Caco-2 (cell line): ENCODE measurements at regions not wholly inside any gene's neighbourhood (a gene's known extent, or its start where the extent isn't known, plus 50 kb on each side); places are given as distances from the start of the nearest gene placed in this dataset.

Experiments
- BruUV-seq: library from RNA; stranded (reverse); fragments of 400-500 nt; replicated peaks from 2 replicates; lab custom pipeline; 2021; lab: Mats Ljungman, UMichigan
- CTCF ChIA-PET: fragments of 300-600 bp; sonication (Branson Sonifier 250); formaldehyde crosslinking; loops from one replicate; lab custom pipeline; 2022; ENCODE audit warnings: antibody characterized with exemption; lab: Charles Lee
- POLR2A ChIA-PET: fragments of 300-600 bp; sonication (Branson Sonifier 250); formaldehyde crosslinking; loops from one replicate; lab custom pipeline; 2022; ENCODE audit warnings: antibody characterized with exemption; lab: Charles Lee
- DNase-seq, 2 experiments: peaks; one replicate each; pipeline versions ENCODE4 v3.0.0 to v3.0.0-alpha.2; 2020 to 2022
- H3K27me3 ChIP-seq: replicated peaks from 2 replicates; pipeline ENCODE4 v1.6.0; 2011; ENCODE audit warnings: low read length; ENCODE audit not compliant: control insufficient read depth, insufficient read depth
- H3K36me3 ChIP-seq: 2 replicates; pipeline ENCODE4 v1.5.1; 2011; ENCODE audit warnings: low read length; ENCODE audit not compliant: control insufficient read depth, insufficient read depth
- H3K4me1 ChIP-seq: fragments of 250-450 bp; sonication (Bioruptor Pico); 2 replicates; pipeline ENCODE4 v1.5.1; 2020; ENCODE audit warnings: mild to moderate bottlenecking
- H3K4me3 ChIP-seq: 2 replicates; pipeline ENCODE4 v1.5.1; 2011; ENCODE audit warnings: low read depth, mild to moderate bottlenecking, control low read depth, low read length
- H3K9me3 ChIP-seq: fragments of 250-450 bp; sonication (Bioruptor Pico); 2 replicates; pipeline ENCODE4 v1.5.1; 2020; ENCODE audit warnings: mild to moderate bottlenecking, moderate library complexity
- H3K27ac Mint-ChIP-seq: one replicate; pipeline ENCODE4 v1.8.0; 2022; ENCODE audit warnings: mixed read lengths; ENCODE audit not compliant: unreplicated experiment
- H3K27me3 Mint-ChIP-seq: one replicate; pipeline ENCODE4 v1.8.0; 2022; ENCODE audit warnings: mixed read lengths; ENCODE audit not compliant: insufficient read depth, unreplicated experiment
- H3K36me3 Mint-ChIP-seq: one replicate; pipeline ENCODE4 v1.8.0; 2022; ENCODE audit warnings: mild to moderate bottlenecking, mixed read lengths; ENCODE audit not compliant: insufficient read depth, unreplicated experiment
- H3K4me1 Mint-ChIP-seq: one replicate; pipeline ENCODE4 v1.8.0; 2022; ENCODE audit warnings: low read depth, mixed read lengths; ENCODE audit not compliant: unreplicated experiment
- H3K4me3 Mint-ChIP-seq: one replicate; pipeline ENCODE4 v1.8.0; 2022; ENCODE audit warnings: mild to moderate bottlenecking, moderate library complexity, mixed read lengths; ENCODE audit not compliant: unreplicated experiment
- H3K9me3 Mint-ChIP-seq: one replicate; pipeline ENCODE4 v1.8.0; 2022; ENCODE audit warnings: mixed read lengths; ENCODE audit not compliant: unreplicated experiment
- CTCF ChIP-seq, 2 experiments: fragments of 200-600 bp in 1 of 2; IDR thresholded peaks; 1 replicate in 1 of 2; 2 replicates in 1 of 2; pipeline versions ENCODE4 v1.5.1 to v1.8.0; 2011 to 2022; ENCODE audit warnings: antibody characterized with exemption in 1 of 2, control low read depth in 1 of 2, inconsistent platforms in 1 of 2, low read depth in 1 of 2, low read length in 1 of 2, mild to moderate bottlenecking in 1 of 2, moderate library complexity in 1 of 2; ENCODE audit not compliant: insufficient read depth in 1 of 2, severe bottlenecking in 1 of 2, unreplicated experiment in 1 of 2
- intact Hi-C: fragments of 100-400 bp; cut with micrococcal nuclease; formaldehyde crosslinking; loops from one replicate; pipeline ENCODE4 v1.10.0; 2022; ENCODE audit not compliant: unreplicated experiment

DNA sequence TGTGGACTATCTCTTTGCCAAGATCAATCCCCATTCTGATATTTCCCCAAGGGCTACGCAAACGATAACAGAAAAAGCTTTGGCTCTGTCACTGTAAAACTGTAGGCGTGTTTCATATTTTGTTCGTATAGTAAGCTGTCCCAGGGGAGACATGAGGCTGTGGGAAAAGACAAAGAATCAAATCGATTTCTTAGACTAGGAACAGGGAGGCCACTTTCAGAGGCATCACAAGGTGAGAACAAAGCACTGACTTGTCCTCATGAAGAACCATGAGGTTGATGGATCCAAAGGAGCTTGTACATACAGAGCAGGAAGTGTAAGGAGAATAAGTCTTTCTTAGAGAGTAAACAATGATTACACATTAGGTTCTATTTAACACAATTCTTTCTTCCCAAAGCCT lies 255.7 kb downstream of the HNMT start:
- peaks cover 8% of the 10 kb centered on the region for H3K4me1 Mint-ChIP-seq
- H3K27ac Mint-ChIP-seq: no peak overlapping the region
- no peaks in the 10 kb centered on the region for H3K27me3 ChIP-seq
- no peaks in the 10 kb centered on the region for H3K36me3 ChIP-seq
- intact Hi-C loops: no loop called here
- no peak for DNase-seq
- H3K27me3 Mint-ChIP-seq: no peaks in the 10 kb centered on the region
- no TSS peak for BruUV-seq
- ChIA-PET CTCF (no interaction called here), POLR2A (no interaction called here)
- H3K4me3 ChIP-seq: no peak overlapping the region
- H3K4me1 ChIP-seq: no peaks in the 10 kb centered on the region
- no peak for TF ChIP-seq CTCF (IDR thresholded peaks at IDR 0.05; ENCODE audit: insufficient read depth in 1 of 2, low read depth in 1 of 2, low read length in 1 of 2, severe bottlenecking in 1 of 2, unreplicated experiment in 1 of 2)
- H3K9me3 ChIP-seq: no peaks in the 10 kb centered on the region
- H3K9me3 Mint-ChIP-seq: no peaks in the 10 kb centered on the region
- no peak overlapping the region for H3K4me3 Mint-ChIP-seq
- no peaks in the 10 kb centered on the region for H3K36me3 Mint-ChIP-seq

- Histone ChIP-seq H3K9me3 (no peaks in the 10 kb centered on the region), H3K36me3 (no peaks in the 10 kb centered on the region), H3K4me1 (no peaks in the 10 kb centered on the region), H3K4me3 (no peak overlapping the region), H3K27me3 (no peaks in the 10 kb centered on the region)
- TF ChIP-seq CTCF (IDR thresholded peaks at IDR 0.05; ENCODE audit: insufficient read depth in 1 of 2, low read depth in 1 of 2, low read length in 1 of 2, severe bottlenecking in 1 of 2, unreplicated experiment in 1 of 2): no peak
- H3K9me3 Mint-ChIP-seq: no peaks in the 10 kb centered on the region
- H3K36me3 Mint-ChIP-seq: no peaks in the 10 kb centered on the region
- peaks cover 8% of the 10 kb centered on the region for H3K4me1 Mint-ChIP-seq
- DNase-seq: no peak
- H3K27me3 Mint-ChIP-seq: no peaks in the 10 kb centered on the region
- H3K4me3 Mint-ChIP-seq: no peak overlapping the region
- ChIA-PET POLR2A (no interaction called here), CTCF (no interaction called here)
- intact Hi-C loops: no loop called here
- BruUV-seq: no TSS peak
- H3K27ac Mint-ChIP-seq: no peak overlapping the region
Measured at GRCh38 chr2:138221358-138221757, 257.1 kb downstream of the HNMT start.

- ChIA-PET POLR2A (no interaction called here), CTCF (no interaction called here)
- intact Hi-C loops: no loop called here
- Mint-ChIP-seq H3K27ac (no peak overlapping the region), H3K4me3 (no peak overlapping the region), H3K4me1 (peaks cover 16% of the 10 kb centered on the region), H3K27me3 (no peaks in the 10 kb centered on the region), H3K36me3 (no peaks in the 10 kb centered on the region), H3K9me3 (peaks cover 13% of the 10 kb centered on the region)
- Histone ChIP-seq H3K4me3 (no peak overlapping the region), H3K9me3 (no peaks in the 10 kb centered on the region), H3K36me3 (no peaks in the 10 kb centered on the region), H3K27me3 (no peaks in the 10 kb centered on the region), H3K4me1 (no peaks in the 10 kb centered on the region)
- BruUV-seq: no TSS peak
- DNase-seq: no peak
- no peak for TF ChIP-seq CTCF (IDR thresholded peaks at IDR 0.05; ENCODE audit: insufficient read depth in 1 of 2, low read depth in 1 of 2, low read length in 1 of 2, severe bottlenecking in 1 of 2, unreplicated experiment in 1 of 2)
Measured at GRCh38 chr2:138223319-138223718, 259.0 kb downstream of the HNMT start.
